OCI-LY3 (cell line): ENCODE measurements at regions not wholly inside any gene's neighbourhood (a gene's known extent, or its start where the extent isn't known, plus 50 kb on each side); places are given as distances from the start of the nearest gene placed in this dataset.
"Not testable (repeated sequence)": the region's sequence is repeated elsewhere in the genome, so short reads cannot be mapped to it uniquely, and the experiment has no call there.

Source experiments
- EZH2phosphoT487 ChIP-seq: fragments of 200-600 bp; shearing (Covaris generic); IDR thresholded peaks from 2 replicates; pipeline ENCODE4 v1.6.1; 2018; ENCODE audit warnings: antibody characterized with exemption, mixed run types, low read depth
- TF ChIP-seq, protein P1 (sequence below): fragments of 200-600, 300-600 bp; sonication (generic); IDR thresholded peaks from 2 replicates; pipeline ENCODE4 v1.5.1; 2014; ENCODE audit warnings: antibody characterized with exemption, low read length, low read depth

DNA sequence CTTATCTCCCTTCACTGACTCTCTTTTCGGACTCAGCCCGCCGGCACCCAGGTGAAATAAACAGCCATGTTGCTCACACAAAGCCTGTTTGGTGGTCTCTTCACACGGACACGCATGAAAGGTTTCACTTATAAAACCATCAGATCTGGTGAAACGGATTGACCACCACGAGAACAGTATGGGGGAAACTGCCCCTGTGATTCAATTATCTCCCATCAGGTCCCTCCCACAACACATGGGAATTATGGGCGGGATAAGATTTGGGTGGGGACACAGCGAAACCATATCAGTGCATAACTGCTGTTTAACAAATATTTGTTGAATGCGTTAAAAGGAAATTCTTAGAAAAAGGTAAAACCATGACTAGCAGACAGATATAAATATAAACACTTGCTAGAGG lies 464.4 kb downstream of the AJAP1 start:
- TF ChIP-seq, protein P1, sequence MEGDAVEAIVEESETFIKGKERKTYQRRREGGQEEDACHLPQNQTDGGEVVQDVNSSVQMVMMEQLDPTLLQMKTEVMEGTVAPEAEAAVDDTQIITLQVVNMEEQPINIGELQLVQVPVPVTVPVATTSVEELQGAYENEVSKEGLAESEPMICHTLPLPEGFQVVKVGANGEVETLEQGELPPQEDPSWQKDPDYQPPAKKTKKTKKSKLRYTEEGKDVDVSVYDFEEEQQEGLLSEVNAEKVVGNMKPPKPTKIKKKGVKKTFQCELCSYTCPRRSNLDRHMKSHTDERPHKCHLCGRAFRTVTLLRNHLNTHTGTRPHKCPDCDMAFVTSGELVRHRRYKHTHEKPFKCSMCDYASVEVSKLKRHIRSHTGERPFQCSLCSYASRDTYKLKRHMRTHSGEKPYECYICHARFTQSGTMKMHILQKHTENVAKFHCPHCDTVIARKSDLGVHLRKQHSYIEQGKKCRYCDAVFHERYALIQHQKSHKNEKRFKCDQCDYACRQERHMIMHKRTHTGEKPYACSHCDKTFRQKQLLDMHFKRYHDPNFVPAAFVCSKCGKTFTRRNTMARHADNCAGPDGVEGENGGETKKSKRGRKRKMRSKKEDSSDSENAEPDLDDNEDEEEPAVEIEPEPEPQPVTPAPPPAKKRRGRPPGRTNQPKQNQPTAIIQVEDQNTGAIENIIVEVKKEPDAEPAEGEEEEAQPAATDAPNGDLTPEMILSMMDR = not testable (repeated sequence)
- not testable (repeated sequence) for TF ChIP-seq EZH2phosphoT487
